ENCODE measurements at regions not wholly inside any gene's neighbourhood (a gene's known extent, or its start where the extent isn't known, plus 50 kb on each side); places are given as distances from the start of the nearest gene placed in this dataset.

- TF ChIP-seq PATZ1 (CRISPR knock-in tag; IDR thresholded peaks at IDR 0.05; ENCODE audit: borderline replicate concordance) (no peak), ESRRG (CRISPR knock-in tag; IDR thresholded peaks at IDR 0.05) (no peak), SNAI2 (CRISPR knock-in tag; IDR thresholded peaks at IDR 0.05) (no peak), OSR1 (CRISPR knock-in tag; IDR thresholded peaks at IDR 0.05) (no peak), TCF4 (CRISPR knock-in tag; IDR thresholded peaks at IDR 0.05; ENCODE audit: borderline replicate concordance) (no peak), ZFP30 (CRISPR knock-in tag; IDR thresholded peaks at IDR 0.05) (no peak), ARNTL (CRISPR knock-in tag; IDR thresholded peaks at IDR 0.05; ENCODE audit: borderline replicate concordance, low read depth) (no peak), ZFP3 (CRISPR knock-in tag; IDR thresholded peaks at IDR 0.05) (no peak), GLIS3 (CRISPR knock-in tag; IDR thresholded peaks at IDR 0.05) (no peak), CSDC2 (CRISPR knock-in tag; IDR thresholded peaks at IDR 0.05) (no peak), RARB (CRISPR knock-in tag; IDR thresholded peaks at IDR 0.05) (no peak)
- TF ChIP-seq, protein P1, sequence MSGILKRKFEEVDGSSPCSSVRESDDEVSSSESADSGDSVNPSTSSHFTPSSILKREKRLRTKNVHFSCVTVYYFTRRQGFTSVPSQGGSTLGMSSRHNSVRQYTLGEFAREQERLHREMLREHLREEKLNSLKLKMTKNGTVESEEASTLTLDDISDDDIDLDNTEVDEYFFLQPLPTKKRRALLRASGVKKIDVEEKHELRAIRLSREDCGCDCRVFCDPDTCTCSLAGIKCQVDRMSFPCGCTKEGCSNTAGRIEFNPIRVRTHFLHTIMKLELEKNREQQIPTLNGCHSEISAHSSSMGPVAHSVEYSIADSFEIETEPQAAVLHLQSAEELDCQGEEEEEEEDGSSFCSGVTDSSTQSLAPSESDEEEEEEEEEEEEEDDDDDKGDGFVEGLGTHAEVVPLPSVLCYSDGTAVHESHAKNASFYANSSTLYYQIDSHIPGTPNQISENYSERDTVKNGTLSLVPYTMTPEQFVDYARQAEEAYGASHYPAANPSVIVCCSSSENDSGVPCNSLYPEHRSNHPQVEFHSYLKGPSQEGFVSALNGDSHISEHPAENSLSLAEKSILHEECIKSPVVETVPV (CRISPR knock-in tag; IDR thresholded peaks at IDR 0.05): no peak
These were observed 88.7 kb upstream of the NAA20 start (continued) for GRCh38 chr20:19928328-19929011.

- no peak for TF ChIP-seq ZNF8 (CRISPR knock-in tag; IDR thresholded peaks at IDR 0.05)
- TF ChIP-seq PATZ1 (CRISPR knock-in tag; IDR thresholded peaks at IDR 0.05; ENCODE audit: borderline replicate concordance): no peak
- no peak for TF ChIP-seq BACH2 (CRISPR knock-in tag; IDR thresholded peaks at IDR 0.05; ENCODE audit: borderline replicate concordance)
- TF ChIP-seq, protein P2, sequence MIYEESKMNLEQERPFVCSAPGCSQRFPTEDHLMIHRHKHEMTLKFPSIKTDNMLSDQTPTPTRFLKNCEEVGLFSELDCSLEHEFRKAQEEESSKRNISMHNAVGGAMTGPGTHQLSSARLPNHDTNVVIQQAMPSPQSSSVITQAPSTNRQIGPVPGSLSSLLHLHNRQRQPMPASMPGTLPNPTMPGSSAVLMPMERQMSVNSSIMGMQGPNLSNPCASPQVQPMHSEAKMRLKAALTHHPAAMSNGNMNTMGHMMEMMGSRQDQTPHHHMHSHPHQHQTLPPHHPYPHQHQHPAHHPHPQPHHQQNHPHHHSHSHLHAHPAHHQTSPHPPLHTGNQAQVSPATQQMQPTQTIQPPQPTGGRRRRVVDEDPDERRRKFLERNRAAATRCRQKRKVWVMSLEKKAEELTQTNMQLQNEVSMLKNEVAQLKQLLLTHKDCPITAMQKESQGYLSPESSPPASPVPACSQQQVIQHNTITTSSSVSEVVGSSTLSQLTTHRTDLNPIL (CRISPR knock-in tag; IDR thresholded peaks at IDR 0.05; ENCODE audit: low read depth): no peak
- TF ChIP-seq, protein P3, sequence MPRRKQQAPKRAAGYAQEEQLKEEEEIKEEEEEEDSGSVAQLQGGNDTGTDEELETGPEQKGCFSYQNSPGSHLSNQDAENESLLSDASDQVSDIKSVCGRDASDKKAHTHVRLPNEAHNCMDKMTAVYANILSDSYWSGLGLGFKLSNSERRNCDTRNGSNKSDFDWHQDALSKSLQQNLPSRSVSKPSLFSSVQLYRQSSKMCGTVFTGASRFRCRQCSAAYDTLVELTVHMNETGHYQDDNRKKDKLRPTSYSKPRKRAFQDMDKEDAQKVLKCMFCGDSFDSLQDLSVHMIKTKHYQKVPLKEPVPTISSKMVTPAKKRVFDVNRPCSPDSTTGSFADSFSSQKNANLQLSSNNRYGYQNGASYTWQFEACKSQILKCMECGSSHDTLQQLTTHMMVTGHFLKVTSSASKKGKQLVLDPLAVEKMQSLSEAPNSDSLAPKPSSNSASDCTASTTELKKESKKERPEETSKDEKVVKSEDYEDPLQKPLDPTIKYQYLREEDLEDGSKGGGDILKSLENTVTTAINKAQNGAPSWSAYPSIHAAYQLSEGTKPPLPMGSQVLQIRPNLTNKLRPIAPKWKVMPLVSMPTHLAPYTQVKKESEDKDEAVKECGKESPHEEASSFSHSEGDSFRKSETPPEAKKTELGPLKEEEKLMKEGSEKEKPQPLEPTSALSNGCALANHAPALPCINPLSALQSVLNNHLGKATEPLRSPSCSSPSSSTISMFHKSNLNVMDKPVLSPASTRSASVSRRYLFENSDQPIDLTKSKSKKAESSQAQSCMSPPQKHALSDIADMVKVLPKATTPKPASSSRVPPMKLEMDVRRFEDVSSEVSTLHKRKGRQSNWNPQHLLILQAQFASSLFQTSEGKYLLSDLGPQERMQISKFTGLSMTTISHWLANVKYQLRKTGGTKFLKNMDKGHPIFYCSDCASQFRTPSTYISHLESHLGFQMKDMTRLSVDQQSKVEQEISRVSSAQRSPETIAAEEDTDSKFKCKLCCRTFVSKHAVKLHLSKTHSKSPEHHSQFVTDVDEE (CRISPR knock-in tag; IDR thresholded peaks at IDR 0.05): no peak
- no peak for TF ChIP-seq RARB (CRISPR knock-in tag; IDR thresholded peaks at IDR 0.05)
- TF ChIP-seq PPARA (CRISPR knock-in tag; IDR thresholded peaks at IDR 0.05; ENCODE audit: borderline replicate concordance): no peak
- no peak for TF ChIP-seq ESRRG (CRISPR knock-in tag; IDR thresholded peaks at IDR 0.05)
- no peak for TF ChIP-seq TOX (CRISPR knock-in tag; IDR thresholded peaks at IDR 0.05; ENCODE audit: borderline replicate concordance)
- TF ChIP-seq, protein P1 (CRISPR knock-in tag; IDR thresholded peaks at IDR 0.05): no peak
- TF ChIP-seq ISL1 (CRISPR knock-in tag; IDR thresholded peaks at IDR 0.05): no peak
- TF ChIP-seq ZFP3 (CRISPR knock-in tag; IDR thresholded peaks at IDR 0.05): no peak
- TF ChIP-seq TCF4 (CRISPR knock-in tag; IDR thresholded peaks at IDR 0.05; ENCODE audit: borderline replicate concordance): no peak
- no peak for TF ChIP-seq ARNTL (CRISPR knock-in tag; IDR thresholded peaks at IDR 0.05; ENCODE audit: borderline replicate concordance, low read depth)
- no peak for TF ChIP-seq ZNF70 (CRISPR knock-in tag; IDR thresholded peaks at IDR 0.05)
- TF ChIP-seq, protein P4, sequence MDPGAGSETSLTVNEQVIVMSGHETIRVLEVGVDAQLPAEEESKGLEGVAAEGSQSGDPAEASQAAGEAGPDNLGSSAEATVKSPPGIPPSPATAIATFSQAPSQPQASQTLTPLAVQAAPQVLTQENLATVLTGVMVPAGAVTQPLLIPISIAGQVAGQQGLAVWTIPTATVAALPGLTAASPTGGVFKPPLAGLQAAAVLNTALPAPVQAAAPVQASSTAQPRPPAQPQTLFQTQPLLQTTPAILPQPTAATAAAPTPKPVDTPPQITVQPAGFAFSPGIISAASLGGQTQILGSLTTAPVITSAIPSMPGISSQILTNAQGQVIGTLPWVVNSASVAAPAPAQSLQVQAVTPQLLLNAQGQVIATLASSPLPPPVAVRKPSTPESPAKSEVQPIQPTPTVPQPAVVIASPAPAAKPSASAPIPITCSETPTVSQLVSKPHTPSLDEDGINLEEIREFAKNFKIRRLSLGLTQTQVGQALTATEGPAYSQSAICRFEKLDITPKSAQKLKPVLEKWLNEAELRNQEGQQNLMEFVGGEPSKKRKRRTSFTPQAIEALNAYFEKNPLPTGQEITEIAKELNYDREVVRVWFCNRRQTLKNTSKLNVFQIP (CRISPR knock-in tag; IDR thresholded peaks at IDR 0.05; ENCODE audit: borderline replicate concordance, low read depth): no peak
- TF ChIP-seq ZC3H10 (CRISPR knock-in tag; IDR thresholded peaks at IDR 0.05): no peak
- TF ChIP-seq ZNF565 (CRISPR knock-in tag; conservative IDR thresholded peaks at IDR 0.05; ENCODE audit: low read depth): no peak
- no peak for ATAC-seq
These were observed 88.2 kb upstream of the NAA20 start for GRCh38 chr20:19929012-19929360.
